ENCODE measurements at regions not wholly inside any gene's neighbourhood (a gene's known extent, or its start where the extent isn't known, plus 50 kb on each side); places are given as distances from the start of the nearest gene placed in this dataset.

GRCh38 chr19:30881930-30882329 lies 467.3 kb downstream of the TSHZ3 start:
- no peak for TF ChIP-seq CBX8 (IDR thresholded peaks at IDR 0.05)
- TF ChIP-seq CTCF (IDR thresholded peaks at IDR 0.05): no peak
- no peak for TF ChIP-seq POLR2A (IDR thresholded peaks at IDR 0.05; ENCODE audit: low read length)
- no peak for TF ChIP-seq FOSL2 (IDR thresholded peaks at IDR 0.05)
- TF ChIP-seq FOSL2 (CRISPR knock-in tag; IDR thresholded peaks at IDR 0.05): no peak
- TF ChIP-seq EP300 (IDR thresholded peaks at IDR 0.05): no peak
- TF ChIP-seq CBX2 (IDR thresholded peaks at IDR 0.05; ENCODE audit: borderline replicate concordance, low read depth): no peak
- TF ChIP-seq PHF8 (IDR thresholded peaks at IDR 0.05; ENCODE audit: borderline replicate concordance, low read depth): no peak
- no peak for TF ChIP-seq MYC (IDR thresholded peaks at IDR 0.05; ENCODE audit: borderline replicate concordance, low read length)
- no peak for TF ChIP-seq REST (IDR thresholded peaks at IDR 0.05)
